ENCODE measurements at regions not wholly inside any gene's neighbourhood (a gene's known extent, or its start where the extent isn't known, plus 50 kb on each side); places are given as distances from the start of the nearest gene placed in this dataset.

- no peaks in the 10 kb centered on the region for H3K36me3 ChIP-seq (ENCODE audit: insufficient read depth, low read length)
- ChIA-PET POLR2A (no interaction called here), CTCF (no interaction called here)
- intact Hi-C loops (cut with DNase I, micrococcal nuclease) = no loop called here
- no peaks in the 10 kb centered on the region for H3K27me3 ChIP-seq (ENCODE audit: control insufficient read depth in 1 of 2, insufficient read depth in 2 of 2, low read length in 2 of 2)
- TF ChIP-seq CTCF (IDR thresholded peaks at IDR 0.05) = no peak
- H3K4me3 ChIP-seq (ENCODE audit: low read length) = no peak overlapping the region
- H3K27me3 Mint-ChIP-seq = no peaks in the 10 kb centered on the region
- DNase-seq (no peak), ATAC-seq (ENCODE audit: poor library complexity) (no peak)
- H3K4me3 Mint-ChIP-seq = no peak overlapping the region
- no peaks in the 10 kb centered on the region for H3K36me3 Mint-ChIP-seq (ENCODE audit: low read depth)
- no peaks in the 10 kb centered on the region for H3K9me3 ChIP-seq (ENCODE audit: control insufficient read depth in 1 of 2, insufficient read depth in 1 of 2, low read length in 2 of 2)
- no peak overlapping the region for H3K27ac ChIP-seq (ENCODE audit: low read depth in 1 of 2, low read length in 2 of 2)
- no peaks in the 10 kb centered on the region for H3K4me1 ChIP-seq (ENCODE audit: insufficient read depth, low read length)
- no peaks in the 10 kb centered on the region for H3K4me1 Mint-ChIP-seq (ENCODE audit: low read depth)
- H3K9me3 Mint-ChIP-seq = no peaks in the 10 kb centered on the region
- H3K27ac Mint-ChIP-seq = no peak overlapping the region
Measured at GRCh38 chr9:89886281-89886700, 281.5 kb downstream of the GADD45G start.

GRCh38 chr9:89887286-89887685, 282.5 kb downstream of the GADD45G start:
- no peak overlapping the region for H3K4me3 ChIP-seq (ENCODE audit: low read length)
- TF ChIP-seq CTCF (IDR thresholded peaks at IDR 0.05) = no peak
- no peaks in the 10 kb centered on the region for H3K9me3 Mint-ChIP-seq
- no peak overlapping the region for H3K27ac Mint-ChIP-seq
- no peaks in the 10 kb centered on the region for H3K36me3 Mint-ChIP-seq (ENCODE audit: low read depth)
- no peak overlapping the region for H3K27ac ChIP-seq (ENCODE audit: low read depth in 1 of 2, low read length in 2 of 2)
- CTCF ChIA-PET = no interaction called here
- intact Hi-C loops (cut with DNase I, micrococcal nuclease) = no loop called here
- DNase-seq (peak in 1 of 14 experiments; percentile 22), ATAC-seq (ENCODE audit: poor library complexity) (no peak)
- H3K27me3 Mint-ChIP-seq = no peaks in the 10 kb centered on the region
- POLR2A ChIA-PET = no interaction called here
- no peaks in the 10 kb centered on the region for H3K4me1 ChIP-seq (ENCODE audit: insufficient read depth, low read length)
- H3K27me3 ChIP-seq (ENCODE audit: control insufficient read depth in 1 of 2, insufficient read depth in 2 of 2, low read length in 2 of 2) = no peaks in the 10 kb centered on the region
- H3K9me3 ChIP-seq (ENCODE audit: control insufficient read depth in 1 of 2, insufficient read depth in 1 of 2, low read length in 2 of 2) = no peaks in the 10 kb centered on the region
- no peak overlapping the region for H3K4me3 Mint-ChIP-seq
- H3K4me1 Mint-ChIP-seq (ENCODE audit: low read depth) = no peaks in the 10 kb centered on the region
- no peaks in the 10 kb centered on the region for H3K36me3 ChIP-seq (ENCODE audit: insufficient read depth, low read length)

GRCh38 chr9:89888233-89888632, 283.4 kb downstream of the GADD45G start:
- ATAC-seq (ENCODE audit: poor library complexity) (no peak), DNase-seq (no peak)
- no peak overlapping the region for H3K27ac ChIP-seq (ENCODE audit: low read depth in 1 of 2, low read length in 2 of 2)
- Mint-ChIP-seq H3K27ac (no peak overlapping the region), H3K27me3 (no peaks in the 10 kb centered on the region), H3K9me3 (no peaks in the 10 kb centered on the region), H3K36me3 (ENCODE audit: low read depth) (no peaks in the 10 kb centered on the region), H3K4me1 (ENCODE audit: low read depth) (no peaks in the 10 kb centered on the region), H3K4me3 (no peak overlapping the region)
- H3K9me3 ChIP-seq (ENCODE audit: control insufficient read depth in 1 of 2, insufficient read depth in 1 of 2, low read length in 2 of 2) = no peaks in the 10 kb centered on the region
- ChIA-PET CTCF (no interaction called here), POLR2A (no interaction called here)
- H3K4me3 ChIP-seq (ENCODE audit: low read length) = no peak overlapping the region
- TF ChIP-seq CTCF (IDR thresholded peaks at IDR 0.05) = no peak
- H3K4me1 ChIP-seq (ENCODE audit: insufficient read depth, low read length) = no peaks in the 10 kb centered on the region
- H3K36me3 ChIP-seq (ENCODE audit: insufficient read depth, low read length) = no peaks in the 10 kb centered on the region
- intact Hi-C loops (cut with DNase I, micrococcal nuclease) = no loop called here
- no peaks in the 10 kb centered on the region for H3K27me3 ChIP-seq (ENCODE audit: control insufficient read depth in 1 of 2, insufficient read depth in 2 of 2, low read length in 2 of 2)

All from CD4-positive, alpha-beta T cell (primary cell).